Immature natural killer cell (primary cell): ENCODE measurements at regions not wholly inside any gene's neighbourhood (a gene's known extent, or its start where the extent isn't known, plus 50 kb on each side); places are given as distances from the start of the nearest gene placed in this dataset.

ENCODE experiments used
- DNase-seq, 3 donors: peaks; one replicate each; pipeline ENCODE4 v3.0.0; 2022; ENCODE audit warnings: mixed read lengths in 1 of 3
- H3K27ac Mint-ChIP-seq, 6 donors: one replicate each; pipeline ENCODE4 v1.8.0; 2020; ENCODE audit warnings: mixed read lengths in 6 of 6, mild to moderate bottlenecking in 5 of 6, inconsistent platforms in 4 of 6, moderate library complexity in 3 of 6
- H3K27me3 Mint-ChIP-seq, 3 donors: one replicate each; pipeline ENCODE4 v1.8.0; 2020 to 2021; ENCODE audit warnings: low read depth in 3 of 3, mild to moderate bottlenecking in 3 of 3, mixed read lengths in 3 of 3, moderate library complexity in 3 of 3, inconsistent platforms in 1 of 3
- H3K36me3 Mint-ChIP-seq, 3 donors: one replicate each; pipeline ENCODE4 v1.8.0; 2020; ENCODE audit warnings: mixed read lengths in 3 of 3, inconsistent platforms in 2 of 3, mild to moderate bottlenecking in 2 of 3
- H3K4me1 Mint-ChIP-seq, 2 donors: one replicate each; pipeline ENCODE4 v1.8.0; 2020; ENCODE audit warnings: inconsistent platforms in 2 of 2, mild to moderate bottlenecking in 2 of 2, mixed read lengths in 2 of 2, moderate library complexity in 1 of 2
- H3K4me3 Mint-ChIP-seq, 5 donors: one replicate each; pipeline ENCODE4 v1.8.0; 2020; ENCODE audit warnings: mild to moderate bottlenecking in 5 of 5, mixed read lengths in 5 of 5, inconsistent platforms in 3 of 5, moderate library complexity in 3 of 5
- H3K9me3 Mint-ChIP-seq, 6 donors: one replicate each; pipeline ENCODE4 v1.8.0; 2020; ENCODE audit warnings: mild to moderate bottlenecking in 6 of 6, mixed read lengths in 6 of 6, inconsistent platforms in 4 of 6, moderate library complexity in 3 of 6

DNA sequence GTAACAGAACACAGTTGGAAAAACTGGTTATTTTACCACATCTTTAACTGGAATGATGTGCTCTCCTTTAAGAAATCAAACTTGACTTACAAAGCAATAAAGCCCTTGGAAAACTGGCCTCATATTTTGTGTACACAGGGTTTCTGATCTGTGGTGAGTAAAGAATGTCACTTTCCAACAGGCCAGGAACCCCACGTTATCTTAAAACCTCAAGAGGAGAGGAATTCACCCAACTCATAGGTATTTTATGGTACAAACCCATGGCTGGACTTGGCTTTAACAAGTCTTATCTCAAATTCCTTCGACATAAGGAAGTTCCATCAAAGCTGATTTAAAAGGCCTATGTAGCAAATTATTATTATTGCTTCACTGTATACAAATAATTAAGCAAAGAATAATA lies 1735.1 kb downstream of the PCDH7 start:
- no peaks in the 10 kb centered on the region for H3K4me1 Mint-ChIP-seq
- H3K27ac Mint-ChIP-seq, result no peak overlapping the region

DNA sequence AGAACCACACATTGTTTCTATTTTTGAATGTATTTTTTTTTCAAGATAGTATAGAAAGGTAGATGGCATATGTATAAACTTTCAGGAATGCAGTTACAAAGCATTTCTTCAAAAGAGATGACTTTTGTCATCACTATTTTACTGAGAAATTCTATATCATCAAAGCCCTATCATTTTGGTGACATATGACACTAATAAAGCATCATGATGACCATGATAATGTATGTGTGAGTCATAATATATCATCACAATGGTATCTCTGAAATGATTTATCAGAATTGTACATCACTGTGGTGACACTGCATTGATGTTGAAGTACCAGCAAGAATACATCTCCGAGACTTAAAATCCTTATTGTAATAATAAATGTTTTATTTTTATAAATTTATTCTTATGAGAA lies 1740.8 kb downstream of the PCDH7 start:
- Mint-ChIP-seq H3K36me3 (no peaks in the 10 kb centered on the region), H3K27me3 (peaks cover 0 to 2% (median 0%) of the 10 kb centered on the region in 3 donors), H3K9me3 (peaks cover 0 to 37% (median 2%) of the 10 kb centered on the region in 6 donors), H3K27ac (no peak overlapping the region), H3K4me3 (no peak overlapping the region), H3K4me1 (no peaks in the 10 kb centered on the region)
- no peak for DNase-seq

More for the DNA sequence above, 1735.1 kb downstream of the PCDH7 start:
- H3K36me3 Mint-ChIP-seq, result no peaks in the 10 kb centered on the region
- H3K4me3 Mint-ChIP-seq, result no peak overlapping the region
- peaks cover 0 to 30% (median 10%) of the 10 kb centered on the region in 6 donors for H3K9me3 Mint-ChIP-seq
- DNase-seq, result no peak
- H3K27me3 Mint-ChIP-seq, result no peaks in the 10 kb centered on the region

DNA sequence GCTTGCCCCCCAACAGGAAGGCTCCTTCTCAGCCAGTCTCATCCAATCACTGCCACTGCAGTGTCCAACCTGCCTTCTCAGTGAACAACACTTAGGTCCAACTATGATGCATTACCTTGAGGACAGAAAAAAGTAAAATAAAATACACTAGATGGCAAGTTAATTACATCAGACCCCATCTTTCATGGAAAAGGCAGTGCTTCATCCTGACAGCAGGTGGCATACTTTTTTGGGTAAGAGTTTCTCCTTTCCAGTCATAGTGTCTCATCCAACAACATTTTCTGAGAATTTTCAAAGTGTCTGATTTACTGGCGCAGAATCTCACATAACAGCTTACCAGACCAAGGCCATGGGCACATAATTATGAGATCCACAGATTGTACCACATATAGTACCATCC lies 1742.8 kb downstream of the PCDH7 start:
- no peak overlapping the region for H3K4me3 Mint-ChIP-seq
- no peak overlapping the region for H3K27ac Mint-ChIP-seq
- H3K36me3 Mint-ChIP-seq, result no peaks in the 10 kb centered on the region

DNA sequence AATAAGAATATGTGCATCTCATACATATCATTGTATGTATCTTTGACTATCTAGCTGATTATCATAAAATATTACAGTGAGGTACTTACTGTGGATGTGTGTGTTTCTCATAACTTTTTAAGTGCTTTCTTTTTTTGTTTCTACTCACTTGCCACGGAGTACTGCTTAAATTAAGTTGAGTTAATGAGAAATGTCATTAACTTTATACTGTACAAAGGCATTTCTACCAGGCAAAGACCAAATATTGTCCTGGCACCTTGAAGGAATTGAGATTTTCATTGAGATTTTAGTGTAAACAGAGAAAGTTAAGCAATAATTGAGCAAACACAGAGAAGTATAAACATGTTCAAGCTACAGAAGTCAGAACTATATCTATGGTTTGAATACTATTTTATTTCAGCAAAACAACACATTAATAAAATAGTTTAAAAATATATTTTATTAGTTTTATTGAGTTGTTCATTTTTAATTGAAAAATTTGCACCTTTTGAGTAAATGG lies 1750.0 kb downstream of the PCDH7 start:
- Mint-ChIP-seq H3K9me3 (peaks cover 3 to 41% (median 12%) of the 10 kb centered on the region in 6 donors), H3K4me3 (no peak overlapping the region), H3K27ac (no peak overlapping the region), H3K27me3 (no peaks in the 10 kb centered on the region), H3K4me1 (no peaks in the 10 kb centered on the region), H3K36me3 (no peaks in the 10 kb centered on the region)
- DNase-seq, result no peak

More for the DNA sequence above, 1742.8 kb downstream of the PCDH7 start:
- DNase-seq, result no peak
- peaks cover 0 to 29% (median 0%) of the 10 kb centered on the region in 6 donors for H3K9me3 Mint-ChIP-seq
- peaks cover 0 to 2% (median 0%) of the 10 kb centered on the region in 3 donors for H3K27me3 Mint-ChIP-seq
- no peaks in the 10 kb centered on the region for H3K4me1 Mint-ChIP-seq

DNA sequence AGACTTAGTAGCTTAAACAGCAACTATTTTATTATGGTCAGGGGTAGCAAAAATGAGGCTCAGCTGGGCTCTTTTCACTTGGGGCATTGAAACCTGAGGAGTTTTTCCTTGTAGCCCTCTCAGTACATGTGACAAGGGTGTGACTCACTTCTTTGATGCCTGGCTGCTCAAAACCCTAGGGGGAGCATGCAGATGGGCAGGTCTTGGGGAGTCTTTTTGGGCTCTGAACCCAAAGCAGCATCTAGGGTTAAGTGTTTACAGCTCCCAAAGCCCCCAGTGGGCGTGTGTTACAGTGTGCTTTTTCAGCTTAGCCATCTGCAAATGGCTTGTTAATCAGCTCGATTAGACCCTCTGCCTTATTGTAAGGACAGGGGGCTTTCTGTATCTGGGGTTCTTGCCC lies 1752.7 kb downstream of the PCDH7 start:
- DNase-seq, result no peak
- Mint-ChIP-seq H3K27me3 (no peaks in the 10 kb centered on the region), H3K4me1 (no peaks in the 10 kb centered on the region), H3K4me3 (no peak overlapping the region), H3K9me3 (peaks cover 4 to 51% (median 18%) of the 10 kb centered on the region in 6 donors), H3K27ac (no peak overlapping the region), H3K36me3 (no peaks in the 10 kb centered on the region)

DNA sequence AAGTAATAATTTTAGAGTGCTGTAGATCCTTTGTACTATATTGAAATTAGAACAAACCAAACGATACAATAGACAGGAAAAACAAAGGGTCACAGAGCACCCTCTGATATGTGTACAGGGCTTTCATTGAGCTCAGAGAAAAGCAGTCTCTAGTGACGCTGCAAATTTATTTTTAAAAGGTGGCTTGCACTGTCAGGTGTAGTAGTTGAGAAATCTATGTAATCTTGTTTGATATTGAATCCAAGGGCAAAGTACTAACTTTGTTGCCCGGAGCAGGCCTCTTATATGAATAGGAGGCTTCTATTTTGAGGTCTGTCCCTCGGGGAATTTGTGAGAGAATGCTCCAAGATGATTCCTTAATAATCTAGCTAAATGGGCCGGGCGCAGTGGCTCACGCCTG lies 1755.5 kb downstream of the PCDH7 start:
- no peaks in the 10 kb centered on the region for H3K36me3 Mint-ChIP-seq
- no peaks in the 10 kb centered on the region for H3K4me1 Mint-ChIP-seq
- no peak for DNase-seq

DNA sequence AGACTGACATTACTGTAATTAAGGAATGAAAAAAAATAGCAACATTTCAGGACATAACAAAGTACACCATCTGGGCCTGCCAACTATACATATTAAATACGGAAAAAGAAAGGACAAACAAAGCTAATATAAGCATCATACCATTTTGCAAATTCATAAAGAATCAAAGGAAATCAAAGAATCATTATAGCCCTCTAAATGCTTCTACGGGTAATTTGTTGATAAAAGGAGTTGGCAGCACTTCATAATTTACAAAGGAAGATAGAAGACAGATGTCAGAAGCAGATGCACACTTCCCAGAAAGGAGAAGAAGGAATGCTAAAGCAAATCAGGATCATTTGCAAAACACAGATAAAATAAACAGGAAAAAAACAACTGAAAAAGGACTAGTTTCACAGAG lies 1757.3 kb downstream of the PCDH7 start:
- peaks cover 6 to 65% (median 24%) of the 10 kb centered on the region in 6 donors for H3K9me3 Mint-ChIP-seq
- no peaks in the 10 kb centered on the region for H3K4me1 Mint-ChIP-seq
- no peaks in the 10 kb centered on the region for H3K36me3 Mint-ChIP-seq
- no peak overlapping the region for H3K27ac Mint-ChIP-seq
- no peak for DNase-seq
- H3K4me3 Mint-ChIP-seq, result no peak overlapping the region
- H3K27me3 Mint-ChIP-seq, result no peaks in the 10 kb centered on the region

More for the DNA sequence above, 1755.5 kb downstream of the PCDH7 start:
- no peak overlapping the region for H3K4me3 Mint-ChIP-seq
- peaks cover 6 to 64% (median 22%) of the 10 kb centered on the region in 6 donors for H3K9me3 Mint-ChIP-seq
- no peak overlapping the region for H3K27ac Mint-ChIP-seq
- no peaks in the 10 kb centered on the region for H3K27me3 Mint-ChIP-seq

DNA sequence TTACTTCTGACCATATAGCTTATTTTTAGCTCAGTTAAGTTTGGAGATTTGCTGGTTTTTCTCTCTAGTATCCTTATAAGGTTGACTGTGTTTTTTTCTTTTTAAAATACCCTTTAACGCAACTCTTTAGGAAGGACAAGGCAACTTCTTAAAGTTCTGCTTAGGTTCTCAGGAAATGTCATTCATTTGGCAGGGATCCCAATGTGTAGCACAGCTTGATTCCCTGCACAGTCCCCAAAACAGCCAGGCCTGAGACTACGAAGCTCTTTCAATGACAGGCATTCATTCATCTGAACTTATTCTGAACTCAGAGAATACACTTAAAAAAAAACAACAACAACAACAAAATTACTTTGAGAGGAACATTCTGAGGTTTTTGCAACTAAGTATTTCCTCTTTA lies 1765.8 kb downstream of the PCDH7 start:
- no peak overlapping the region for H3K27ac Mint-ChIP-seq

DNA sequence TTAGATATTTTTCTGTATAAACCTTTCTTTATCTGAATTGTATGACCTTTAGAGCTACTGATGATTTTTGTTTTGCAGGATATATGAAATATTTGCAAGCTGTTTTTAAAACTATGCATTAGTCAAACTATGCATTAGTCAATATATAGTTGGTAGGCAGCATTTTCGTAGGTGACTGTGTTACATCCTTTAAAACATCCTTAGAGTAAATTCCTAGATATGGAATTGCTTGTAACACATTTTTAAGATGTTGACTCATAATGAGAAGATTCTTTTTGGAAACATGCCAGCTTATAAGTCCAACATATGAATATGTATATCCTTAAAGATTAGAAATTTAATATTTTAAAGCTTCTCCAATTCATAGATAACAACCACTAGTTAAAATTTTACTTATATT lies 1768.5 kb downstream of the PCDH7 start:
- no peak for DNase-seq
- Mint-ChIP-seq H3K27me3 (peaks cover 0 to 3% (median 0%) of the 10 kb centered on the region in 3 donors), H3K4me1 (no peaks in the 10 kb centered on the region), H3K27ac (no peak overlapping the region), H3K4me3 (no peak overlapping the region), H3K9me3 (peaks cover 2 to 22% (median 6%) of the 10 kb centered on the region in 6 donors), H3K36me3 (no peaks in the 10 kb centered on the region)

More for the DNA sequence above, 1765.8 kb downstream of the PCDH7 start:
- Mint-ChIP-seq H3K36me3 (no peaks in the 10 kb centered on the region), H3K27me3 (no peaks in the 10 kb centered on the region), H3K4me3 (no peak overlapping the region), H3K9me3 (peaks cover 6 to 24% (median 14%) of the 10 kb centered on the region in 6 donors), H3K4me1 (no peaks in the 10 kb centered on the region)
- DNase-seq, result no peak

DNA sequence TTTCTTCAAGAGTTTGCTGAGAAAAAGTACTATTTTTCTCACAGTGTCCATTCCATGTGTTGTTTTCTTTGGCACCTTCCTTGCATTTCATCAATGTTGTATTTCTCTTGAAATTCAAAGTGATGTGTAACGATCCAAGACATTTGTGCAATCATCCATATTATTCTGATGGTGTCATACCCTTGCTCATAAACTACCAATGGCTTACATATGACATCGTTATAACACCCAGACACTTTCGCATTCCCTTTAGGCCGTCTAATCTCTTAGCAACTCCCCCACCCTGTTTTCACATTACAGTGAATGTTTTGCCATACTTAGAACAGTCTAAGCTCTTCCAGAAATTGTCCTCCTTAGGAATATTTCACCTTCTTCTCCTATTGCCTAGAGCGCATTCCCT lies 1779.0 kb downstream of the PCDH7 start:
- H3K4me3 Mint-ChIP-seq, result no peak overlapping the region
- H3K27me3 Mint-ChIP-seq, result peaks cover 0 to 3% (median 2%) of the 10 kb centered on the region in 3 donors
- H3K4me1 Mint-ChIP-seq, result no peaks in the 10 kb centered on the region
- H3K27ac Mint-ChIP-seq, result no peak overlapping the region
- H3K36me3 Mint-ChIP-seq, result no peaks in the 10 kb centered on the region
- no peak for DNase-seq
- H3K9me3 Mint-ChIP-seq, result peaks cover 2 to 46% (median 19%) of the 10 kb centered on the region in 6 donors

DNA sequence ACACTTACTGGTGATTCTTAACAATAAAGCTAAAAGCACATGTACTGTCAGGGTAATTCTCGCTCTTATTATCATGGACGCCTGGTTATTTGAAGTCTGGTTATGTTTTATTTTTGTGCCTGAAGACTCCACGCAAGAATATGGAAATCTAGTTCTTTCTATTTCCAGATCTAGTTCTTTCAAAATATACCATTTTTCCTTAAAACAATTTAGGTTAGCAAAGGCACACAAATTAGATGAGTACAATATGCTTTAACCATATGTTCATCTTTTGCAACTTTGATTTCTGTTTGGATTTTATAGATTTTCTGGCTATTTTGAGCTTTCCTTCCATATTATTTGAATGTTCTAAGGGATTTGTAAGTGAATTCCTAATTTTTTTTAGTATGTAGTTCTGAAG lies 1783.1 kb downstream of the PCDH7 start:
- Mint-ChIP-seq H3K27ac (no peak overlapping the region), H3K9me3 (peaks cover 6 to 66% (median 32%) of the 10 kb centered on the region in 6 donors), H3K36me3 (peaks cover 0 to 4% (median 4%) of the 10 kb centered on the region in 3 donors), H3K4me1 (no peaks in the 10 kb centered on the region), H3K27me3 (peaks cover 0 to 3% (median 2%) of the 10 kb centered on the region in 3 donors), H3K4me3 (no peak overlapping the region)
- DNase-seq, result no peak

DNA sequence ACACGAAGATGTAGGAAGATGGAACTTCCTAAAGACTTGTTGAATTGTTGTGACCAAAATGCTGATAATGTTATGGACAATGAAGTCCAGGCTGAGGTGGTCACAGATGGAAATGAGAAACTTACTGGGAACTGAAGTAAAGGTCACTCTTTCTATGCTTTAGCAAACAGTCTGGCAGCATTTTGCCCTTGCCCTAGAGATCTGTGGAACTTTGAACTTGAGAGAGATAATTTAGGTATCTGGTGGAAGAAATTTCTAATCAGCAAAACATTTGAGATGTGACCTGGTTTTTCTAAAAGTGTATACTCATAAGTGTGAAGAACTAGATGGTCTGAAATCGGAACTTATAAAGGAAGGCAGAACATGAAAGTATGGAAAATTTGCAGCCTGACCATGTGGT lies 1785.9 kb downstream of the PCDH7 start:
- peaks cover 0 to 4% (median 4%) of the 10 kb centered on the region in 3 donors for H3K36me3 Mint-ChIP-seq
- no peak overlapping the region for H3K4me3 Mint-ChIP-seq
- H3K4me1 Mint-ChIP-seq, result no peaks in the 10 kb centered on the region
- no peak overlapping the region for H3K27ac Mint-ChIP-seq
- no peak for DNase-seq
- peaks cover 3 to 49% (median 29%) of the 10 kb centered on the region in 6 donors for H3K9me3 Mint-ChIP-seq
- H3K27me3 Mint-ChIP-seq, result peaks cover 0 to 3% (median 0%) of the 10 kb centered on the region in 3 donors

DNA sequence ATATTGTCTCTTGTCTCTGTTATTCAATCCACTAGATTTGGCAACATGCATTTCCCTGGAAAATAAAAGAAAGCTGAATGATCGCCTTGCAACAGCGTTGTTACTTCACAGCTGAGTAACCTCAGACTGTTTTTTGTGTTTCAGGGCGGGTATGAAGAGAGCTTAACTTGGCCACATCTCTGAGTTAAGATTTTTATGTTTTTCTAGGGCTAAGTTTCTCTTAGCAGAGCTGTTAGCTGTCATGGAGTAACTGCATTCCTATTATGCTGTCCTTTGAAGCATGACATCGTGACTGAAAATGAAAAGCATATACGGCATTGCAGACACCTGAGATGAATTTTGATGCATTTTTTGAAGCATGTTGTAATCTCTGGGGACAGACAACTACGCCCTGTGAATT lies 1798.9 kb downstream of the PCDH7 start:
- no peak overlapping the region for H3K4me3 Mint-ChIP-seq
- no peak for DNase-seq
- H3K9me3 Mint-ChIP-seq, result peaks cover 4 to 28% (median 15%) of the 10 kb centered on the region in 6 donors
- H3K27me3 Mint-ChIP-seq, result no peaks in the 10 kb centered on the region
- H3K27ac Mint-ChIP-seq, result no peak overlapping the region
- H3K4me1 Mint-ChIP-seq, result no peaks in the 10 kb centered on the region
- no peaks in the 10 kb centered on the region for H3K36me3 Mint-ChIP-seq

DNA sequence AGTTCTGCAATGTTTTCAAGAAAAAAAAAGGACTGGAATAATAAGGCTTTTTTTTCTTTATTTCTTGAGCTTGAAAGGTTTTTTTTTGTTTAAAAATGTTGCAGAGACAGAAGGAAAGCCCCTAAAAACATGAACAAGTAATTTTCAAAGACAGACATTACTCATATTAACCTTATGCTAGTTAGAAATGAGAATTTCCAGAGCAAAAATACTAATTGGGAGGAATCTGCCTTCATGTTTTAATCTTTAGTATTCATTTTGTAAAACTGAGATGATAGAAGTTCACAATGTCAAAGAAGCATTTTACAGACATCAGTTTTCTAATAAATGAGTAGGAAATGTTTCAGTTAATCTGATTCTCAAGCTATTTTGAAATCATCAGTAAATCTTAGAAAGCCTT lies 1805.3 kb downstream of the PCDH7 start:
- Mint-ChIP-seq H3K4me3 (no peak overlapping the region), H3K4me1 (no peaks in the 10 kb centered on the region), H3K27me3 (no peaks in the 10 kb centered on the region), H3K9me3 (peaks cover 6 to 49% (median 22%) of the 10 kb centered on the region in 6 donors), H3K27ac (no peak overlapping the region), H3K36me3 (no peaks in the 10 kb centered on the region)
- no peak for DNase-seq

DNA sequence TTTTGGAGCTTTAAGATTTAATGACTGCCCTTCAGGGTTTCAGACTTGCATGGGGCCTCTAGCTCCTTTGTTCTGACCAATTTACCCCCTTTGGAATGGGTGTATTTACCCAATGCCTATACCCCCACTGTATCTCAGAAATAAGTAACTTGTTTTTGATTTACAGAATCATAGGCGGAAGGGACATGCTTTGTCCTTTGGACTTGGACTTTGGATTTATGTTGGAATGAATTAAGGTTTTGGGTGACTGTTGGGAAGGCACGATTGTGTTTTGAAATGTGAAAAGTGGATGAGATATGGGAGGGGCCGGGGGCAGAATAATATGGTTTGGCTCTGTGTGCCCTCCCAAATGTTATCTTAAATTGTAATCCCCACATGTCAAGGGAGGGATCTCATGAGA lies 1824.7 kb downstream of the PCDH7 start:
- Mint-ChIP-seq H3K4me3 (no peak overlapping the region), H3K9me3 (peaks cover 6 to 24% (median 13%) of the 10 kb centered on the region in 6 donors), H3K27ac (no peak overlapping the region), H3K27me3 (no peaks in the 10 kb centered on the region), H3K4me1 (no peaks in the 10 kb centered on the region), H3K36me3 (no peaks in the 10 kb centered on the region)
- no peak for DNase-seq
